ENCODE measurements at regions not wholly inside any gene's neighbourhood (a gene's known extent, or its start where the extent isn't known, plus 50 kb on each side); places are given as distances from the start of the nearest gene placed in this dataset.

- Histone ChIP-seq H2AFZ (ENCODE audit: low read depth, low read length) (no peak overlapping the region), H3K27me3 (ENCODE audit: insufficient read depth, low read length) (no peaks in the 10 kb centered on the region), H4K20me1 (ENCODE audit: insufficient read depth, low read length) (no peaks in the 10 kb centered on the region), H3K36me3 (ENCODE audit: insufficient read depth, low read length) (no peaks in the 10 kb centered on the region), H3K79me2 (ENCODE audit: insufficient read depth, low read length) (no peaks in the 10 kb centered on the region), H3K9me3 (ENCODE audit: insufficient read depth, low read depth, low read length) (no peaks in the 10 kb centered on the region), H3K9ac (ENCODE audit: low read length) (no peak overlapping the region), H3K4me2 (ENCODE audit: low read length) (no peak overlapping the region), H3K4me1 (ENCODE audit: insufficient read depth, low read length) (no peaks in the 10 kb centered on the region), H3K4me3 (ENCODE audit: insufficient read depth, low read depth, low read length) (no peak overlapping the region), H3K27ac (ENCODE audit: low read depth, low read length) (no peak overlapping the region)
- H3K4me3 Mint-ChIP-seq (ENCODE audit: unreplicated experiment): no peak overlapping the region
- H3K4me1 Mint-ChIP-seq (ENCODE audit: low read depth, unreplicated experiment): no peaks in the 10 kb centered on the region
- FAIRE-seq (no peak), DNase-seq (ENCODE audit: low read depth) (no peak)
- no peaks in the 10 kb centered on the region for H3K36me3 Mint-ChIP-seq (ENCODE audit: low read depth, unreplicated experiment)
- no peak overlapping the region for H3K27ac Mint-ChIP-seq (ENCODE audit: unreplicated experiment)
- H3K9me3 Mint-ChIP-seq (ENCODE audit: unreplicated experiment): no peaks in the 10 kb centered on the region
- TF ChIP-seq EZH2 (IDR thresholded peaks at IDR 0.05; ENCODE audit: insufficient read depth, low read length): no peak
- no peak for TF ChIP-seq CTCF (IDR thresholded peaks at IDR 0.05; ENCODE audit: insufficient read depth, low read depth, low read length)
- H3K27me3 Mint-ChIP-seq (ENCODE audit: low read depth, unreplicated experiment): no peaks in the 10 kb centered on the region
These were observed 1435.2 kb upstream of the PRR20A start for GRCh38 chr13:55705526-55705925.

- Histone ChIP-seq H3K4me1 (ENCODE audit: insufficient read depth, low read length) (no peaks in the 10 kb centered on the region), H3K9me3 (ENCODE audit: insufficient read depth, low read depth, low read length) (no peaks in the 10 kb centered on the region), H3K36me3 (ENCODE audit: insufficient read depth, low read length) (no peaks in the 10 kb centered on the region), H3K4me3 (ENCODE audit: insufficient read depth, low read depth, low read length) (no peak overlapping the region), H2AFZ (ENCODE audit: low read depth, low read length) (no peak overlapping the region), H3K79me2 (ENCODE audit: insufficient read depth, low read length) (no peaks in the 10 kb centered on the region), H3K27ac (ENCODE audit: low read depth, low read length) (no peak overlapping the region), H3K4me2 (ENCODE audit: low read length) (no peak overlapping the region), H3K9ac (ENCODE audit: low read length) (no peak overlapping the region), H3K27me3 (ENCODE audit: insufficient read depth, low read length) (no peaks in the 10 kb centered on the region), H4K20me1 (ENCODE audit: insufficient read depth, low read length) (no peaks in the 10 kb centered on the region)
- TF ChIP-seq EZH2 (IDR thresholded peaks at IDR 0.05; ENCODE audit: insufficient read depth, low read length) (no peak), CTCF (IDR thresholded peaks at IDR 0.05; ENCODE audit: insufficient read depth, low read depth, low read length) (no peak)
- no peak overlapping the region for H3K27ac Mint-ChIP-seq (ENCODE audit: unreplicated experiment)
- no peaks in the 10 kb centered on the region for H3K27me3 Mint-ChIP-seq (ENCODE audit: low read depth, unreplicated experiment)
- no peak for FAIRE-seq
- no peaks in the 10 kb centered on the region for H3K9me3 Mint-ChIP-seq (ENCODE audit: unreplicated experiment)
- no peaks in the 10 kb centered on the region for H3K36me3 Mint-ChIP-seq (ENCODE audit: low read depth, unreplicated experiment)
- DNase-seq (ENCODE audit: low read depth): no peak
- no peaks in the 10 kb centered on the region for H3K4me1 Mint-ChIP-seq (ENCODE audit: low read depth, unreplicated experiment)
- no peak overlapping the region for H3K4me3 Mint-ChIP-seq (ENCODE audit: unreplicated experiment)
These were observed 1434.7 kb upstream of the PRR20A start for GRCh38 chr13:55705971-55706370.

GRCh38 chr13:55714120-55714519 is 1426.6 kb upstream of the PRR20A start:
- H3K27ac Mint-ChIP-seq (ENCODE audit: unreplicated experiment): no peak overlapping the region
- no peaks in the 10 kb centered on the region for H3K4me1 Mint-ChIP-seq (ENCODE audit: low read depth, unreplicated experiment)
- Histone ChIP-seq H3K9ac (ENCODE audit: low read length) (no peak overlapping the region), H3K36me3 (ENCODE audit: insufficient read depth, low read length) (no peaks in the 10 kb centered on the region), H2AFZ (ENCODE audit: low read depth, low read length) (no peak overlapping the region), H3K27me3 (ENCODE audit: insufficient read depth, low read length) (no peaks in the 10 kb centered on the region), H3K4me3 (ENCODE audit: insufficient read depth, low read depth, low read length) (no peak overlapping the region), H3K9me3 (ENCODE audit: insufficient read depth, low read depth, low read length) (no peaks in the 10 kb centered on the region), H3K4me2 (ENCODE audit: low read length) (no peak overlapping the region), H3K27ac (ENCODE audit: low read depth, low read length) (no peak overlapping the region), H3K79me2 (ENCODE audit: insufficient read depth, low read length) (no peaks in the 10 kb centered on the region), H3K4me1 (ENCODE audit: insufficient read depth, low read length) (no peaks in the 10 kb centered on the region), H4K20me1 (ENCODE audit: insufficient read depth, low read length) (no peaks in the 10 kb centered on the region)
- H3K4me3 Mint-ChIP-seq (ENCODE audit: unreplicated experiment): no peak overlapping the region
- no peak for DNase-seq (ENCODE audit: low read depth)
- H3K27me3 Mint-ChIP-seq (ENCODE audit: low read depth, unreplicated experiment): no peaks in the 10 kb centered on the region
- no peak for TF ChIP-seq EZH2 (IDR thresholded peaks at IDR 0.05; ENCODE audit: insufficient read depth, low read length)
- H3K9me3 Mint-ChIP-seq (ENCODE audit: unreplicated experiment): no peaks in the 10 kb centered on the region
- no peak for FAIRE-seq
- H3K36me3 Mint-ChIP-seq (ENCODE audit: low read depth, unreplicated experiment): no peaks in the 10 kb centered on the region

Measured in astrocyte (in vitro differentiated cells and primary cell).